ENCODE measurements at regions not wholly inside any gene's neighbourhood (a gene's known extent, or its start where the extent isn't known, plus 50 kb on each side); places are given as distances from the start of the nearest gene placed in this dataset.

GRCh38 chr2:7571701-7572100 lies 654.5 kb downstream of the RNF144A start:
- DNase-seq (ENCODE audit: low read depth) = no peak
- H3K4me3 ChIP-seq (ENCODE audit: low read depth, low read length) = no peak overlapping the region
- TF ChIP-seq POLR2A (IDR thresholded peaks at IDR 0.05; ENCODE audit: extremely low read depth, insufficient read length) (no peak), MYC (IDR thresholded peaks at IDR 0.05; ENCODE audit: low read depth, low read length) (no peak), CTCF (IDR thresholded peaks at IDR 0.05; ENCODE audit: low read depth, low read length) (no peak)
- TF ChIP-seq, protein P1, sequence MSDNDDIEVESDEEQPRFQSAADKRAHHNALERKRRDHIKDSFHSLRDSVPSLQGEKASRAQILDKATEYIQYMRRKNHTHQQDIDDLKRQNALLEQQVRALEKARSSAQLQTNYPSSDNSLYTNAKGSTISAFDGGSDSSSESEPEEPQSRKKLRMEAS (IDR thresholded peaks at IDR 0.05; ENCODE audit: low read depth, low read length) = no peak

- H3K4me3 ChIP-seq (ENCODE audit: low read depth, low read length) = no peak overlapping the region
- no peak for DNase-seq (ENCODE audit: low read depth)
Observed at GRCh38 chr2:7572450-7572849, 655.2 kb downstream of the RNF144A start.

DNA sequence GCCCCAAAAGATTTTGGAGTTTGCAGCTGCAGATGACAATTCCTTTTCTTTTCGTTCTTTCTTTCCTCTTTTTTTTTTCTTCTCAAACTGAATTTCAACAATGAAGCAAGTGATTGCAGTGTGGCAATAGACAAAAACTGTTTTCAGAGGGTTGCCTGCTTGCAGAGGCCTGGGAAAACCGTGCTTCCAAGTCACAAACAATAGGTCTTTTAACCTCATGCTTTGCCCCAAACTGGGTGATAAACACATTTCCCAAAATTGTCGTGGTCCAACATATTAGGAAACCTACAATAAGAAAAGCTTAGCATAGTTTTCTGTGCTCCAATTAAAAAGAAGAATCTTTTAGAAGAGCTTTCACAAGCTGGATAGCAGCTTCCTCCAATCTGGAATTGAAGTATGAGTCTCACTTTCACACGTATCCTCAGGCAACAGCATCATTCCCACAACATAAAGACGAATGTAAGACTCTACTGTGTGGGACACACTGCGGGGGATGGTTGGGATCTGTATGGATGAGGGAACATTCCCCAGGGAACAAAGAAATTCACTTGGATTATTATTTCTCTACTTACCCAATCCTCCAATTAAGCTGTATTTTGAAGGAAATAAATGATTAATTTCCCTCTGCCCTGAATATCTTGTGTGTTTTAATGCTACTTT lies 656.1 kb downstream of the RNF144A start:
- no peak overlapping the region for H3K4me3 ChIP-seq (ENCODE audit: low read depth, low read length)
- DNase-seq (ENCODE audit: low read depth) = no peak
- TF ChIP-seq, protein P1 (IDR thresholded peaks at IDR 0.05; ENCODE audit: low read depth, low read length) = no peak
- TF ChIP-seq POLR2A (IDR thresholded peaks at IDR 0.05; ENCODE audit: extremely low read depth, insufficient read length) = no peak
- no peak for TF ChIP-seq CTCF (IDR thresholded peaks at IDR 0.05; ENCODE audit: low read depth, low read length)
- TF ChIP-seq MYC (IDR thresholded peaks at IDR 0.05; ENCODE audit: low read depth, low read length) = no peak

More at GRCh38 chr2:7572450-7572849, 655.2 kb downstream of the RNF144A start:
- TF ChIP-seq MYC (IDR thresholded peaks at IDR 0.05; ENCODE audit: low read depth, low read length) (no peak), CTCF (IDR thresholded peaks at IDR 0.05; ENCODE audit: low read depth, low read length) (no peak), POLR2A (IDR thresholded peaks at IDR 0.05; ENCODE audit: extremely low read depth, insufficient read length) (no peak)
- TF ChIP-seq, protein P1 (IDR thresholded peaks at IDR 0.05; ENCODE audit: low read depth, low read length) = no peak

DNA sequence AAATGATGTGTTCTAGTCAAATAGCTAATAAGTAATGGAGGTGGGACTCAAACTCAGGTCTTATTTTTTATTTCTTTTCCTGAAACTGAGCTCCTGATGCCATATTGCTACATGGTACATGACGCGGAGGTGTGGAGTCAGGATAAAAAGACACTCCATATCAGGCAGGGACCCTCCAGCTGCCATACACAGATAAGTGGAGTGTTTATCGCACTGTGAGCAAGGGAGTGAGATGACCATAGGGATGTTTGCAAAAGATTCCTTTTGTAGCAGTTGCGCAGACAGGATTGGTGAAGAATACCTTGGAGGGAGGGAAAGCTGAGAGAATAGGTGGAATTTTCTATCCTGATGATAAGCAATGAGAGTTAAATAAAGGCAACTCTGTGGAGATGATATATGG lies 657.2 kb downstream of the RNF144A start:
- no peak overlapping the region for H3K4me3 ChIP-seq (ENCODE audit: low read depth, low read length)
- no peak for DNase-seq (ENCODE audit: low read depth)
- TF ChIP-seq MYC (IDR thresholded peaks at IDR 0.05; ENCODE audit: low read depth, low read length) (no peak), CTCF (IDR thresholded peaks at IDR 0.05; ENCODE audit: low read depth, low read length) (no peak), POLR2A (IDR thresholded peaks at IDR 0.05; ENCODE audit: extremely low read depth, insufficient read length) (no peak)
- TF ChIP-seq, protein P1 (IDR thresholded peaks at IDR 0.05; ENCODE audit: low read depth, low read length) = no peak

DNA sequence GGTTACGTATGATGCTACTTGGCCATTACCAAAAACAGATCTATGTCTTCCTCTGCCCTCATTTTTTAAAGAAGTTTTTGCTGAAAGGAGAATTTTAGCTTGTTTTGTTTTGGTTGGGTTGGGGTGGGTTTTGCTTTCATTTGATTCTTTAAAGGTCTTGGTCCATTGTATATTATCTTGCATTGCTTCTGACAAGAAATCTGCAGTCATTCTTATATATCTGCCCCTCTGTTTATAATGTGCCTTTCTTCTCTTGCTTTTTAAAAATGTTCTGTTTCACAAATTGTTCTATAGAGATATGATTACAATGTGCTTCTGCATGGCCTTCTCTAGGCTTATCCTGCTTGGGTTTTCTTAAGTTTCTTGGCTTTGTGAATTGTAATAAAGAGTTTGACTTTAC lies 660.6 kb downstream of the RNF144A start:
- no peak overlapping the region for H3K4me3 ChIP-seq (ENCODE audit: low read depth, low read length)
- DNase-seq (ENCODE audit: low read depth) = no peak
- TF ChIP-seq MYC (IDR thresholded peaks at IDR 0.05; ENCODE audit: low read depth, low read length) = no peak
- no peak for TF ChIP-seq POLR2A (IDR thresholded peaks at IDR 0.05; ENCODE audit: extremely low read depth, insufficient read length)
- TF ChIP-seq, protein P1 (IDR thresholded peaks at IDR 0.05; ENCODE audit: low read depth, low read length) = no peak
- no peak for TF ChIP-seq CTCF (IDR thresholded peaks at IDR 0.05; ENCODE audit: low read depth, low read length)

All from NB4 (cell line).